ENCODE measurements at regions not wholly inside any gene's neighbourhood (a gene's known extent, or its start where the extent isn't known, plus 50 kb on each side); places are given as distances from the start of the nearest gene placed in this dataset.

DNA sequence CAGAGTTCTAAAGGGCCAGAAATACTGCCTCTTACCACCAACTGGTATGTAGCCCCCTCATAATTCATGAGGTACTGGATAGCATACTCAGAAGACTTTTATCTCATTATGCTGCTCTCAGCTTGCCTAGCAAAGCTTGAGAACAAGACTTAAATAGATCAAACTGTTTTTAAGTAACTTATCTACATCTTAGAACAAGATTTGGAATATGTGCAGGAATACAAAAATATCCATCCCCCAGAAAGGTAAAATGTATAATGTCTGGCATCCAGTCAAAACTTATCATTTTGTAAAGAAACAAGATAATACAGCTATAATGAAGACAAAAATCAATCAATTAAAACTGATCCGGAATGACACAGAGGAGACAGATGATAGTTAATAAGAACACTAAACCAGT lies 400.4 kb upstream of the TGFBR2 start:
- in situ Hi-C loops (cut with MboI; ENCODE audit: low sequenced_read_pairs), result no loop called here
- Histone ChIP-seq H3K36me3 (ENCODE audit: control insufficient read depth, insufficient read depth, low read length) (no peaks in the 10 kb centered on the region), H4K8ac (ENCODE audit: low read depth in 2 of 2, low read length in 2 of 2) (no peak overlapping the region), H3K4ac (ENCODE audit: low read depth, low read length) (no peak overlapping the region), H2AFZ (replicated peaks; ENCODE audit: low read length, poor library complexity) (no peak overlapping the region), H2BK120ac (ENCODE audit: low read depth, low read length) (no peak overlapping the region), H3K27ac (ENCODE audit: insufficient read depth, low read length) (no peak overlapping the region), H2AK9ac (replicated peaks; ENCODE audit: low read depth, low read length, poor library complexity) (no peak overlapping the region), H3K4me1 (ENCODE audit: control insufficient read depth, insufficient read depth, low read length) (peaks cover 3% of the 10 kb centered on the region; the same call in 1 of the 2 replicates), H4K20me1 (ENCODE audit: insufficient read depth, low read length) (no peaks in the 10 kb centered on the region), H3K79me1 (ENCODE audit: low read depth in 1 of 2, low read length in 2 of 2) (no peaks in the 10 kb centered on the region), H3K27me3 (ENCODE audit: control insufficient read depth, insufficient read depth, low read length) (no peaks in the 10 kb centered on the region), H4K91ac (ENCODE audit: insufficient read depth, low read depth, low read length) (no peak overlapping the region), H3K56ac (ENCODE audit: extremely low read depth, insufficient read depth, low read length) (no peak overlapping the region), H2BK5ac (ENCODE audit: low read depth, low read length, poor library complexity, severe bottlenecking) (no peak overlapping the region), H2BK15ac (ENCODE audit: low read depth, low read length) (no peak overlapping the region), H3K4me2 (ENCODE audit: low read depth, low read length) (no peak overlapping the region), H2AK5ac (ENCODE audit: low read depth, low read length) (no peak overlapping the region), H3K23ac (ENCODE audit: low read depth, low read length) (no peak overlapping the region), H2BK20ac (ENCODE audit: low read depth, low read length) (no peak overlapping the region), H3K14ac (replicated peaks; ENCODE audit: low read depth, low read length) (no peak overlapping the region), H3K4me3 (ENCODE audit: insufficient read depth, low read depth, low read length) (no peak overlapping the region), H3K18ac (ENCODE audit: low read depth, low read length) (no peak overlapping the region), H3K9me3 (ENCODE audit: control insufficient read depth, insufficient read depth, low read length) (no peaks in the 10 kb centered on the region), H4K5ac (ENCODE audit: low read depth, low read length) (no peak overlapping the region), H3K9me1 (ENCODE audit: insufficient read depth, low read length) (peaks cover 2% of the 10 kb centered on the region; the same call in 1 of the 2 replicates), H3K9ac (ENCODE audit: low read depth, low read length) (no peak overlapping the region)
- no peak for DNase-seq
- POLR2A ChIA-PET (ENCODE audit: unreplicated experiment), result interaction anchor here (0.6 kb wide), 1 partner anchor 616 kb away, joined by 3 read pairs; no protein-coding TSS in a partner anchor
- no CpG with 5 or more reads among the region's 1 CpG for WGBS, 2 experiments (ENCODE audit: extremely low coverage in 2 of 2, insufficient read length in 1 of 2)
- TF ChIP-seq MXI1 (IDR thresholded peaks at IDR 0.05; ENCODE audit: borderline replicate concordance, low read depth, low read length), result no peak
- no peak for TF ChIP-seq BHLHE40 (IDR thresholded peaks at IDR 0.05; ENCODE audit: low read depth, low read length)
- TF ChIP-seq, protein P1, sequence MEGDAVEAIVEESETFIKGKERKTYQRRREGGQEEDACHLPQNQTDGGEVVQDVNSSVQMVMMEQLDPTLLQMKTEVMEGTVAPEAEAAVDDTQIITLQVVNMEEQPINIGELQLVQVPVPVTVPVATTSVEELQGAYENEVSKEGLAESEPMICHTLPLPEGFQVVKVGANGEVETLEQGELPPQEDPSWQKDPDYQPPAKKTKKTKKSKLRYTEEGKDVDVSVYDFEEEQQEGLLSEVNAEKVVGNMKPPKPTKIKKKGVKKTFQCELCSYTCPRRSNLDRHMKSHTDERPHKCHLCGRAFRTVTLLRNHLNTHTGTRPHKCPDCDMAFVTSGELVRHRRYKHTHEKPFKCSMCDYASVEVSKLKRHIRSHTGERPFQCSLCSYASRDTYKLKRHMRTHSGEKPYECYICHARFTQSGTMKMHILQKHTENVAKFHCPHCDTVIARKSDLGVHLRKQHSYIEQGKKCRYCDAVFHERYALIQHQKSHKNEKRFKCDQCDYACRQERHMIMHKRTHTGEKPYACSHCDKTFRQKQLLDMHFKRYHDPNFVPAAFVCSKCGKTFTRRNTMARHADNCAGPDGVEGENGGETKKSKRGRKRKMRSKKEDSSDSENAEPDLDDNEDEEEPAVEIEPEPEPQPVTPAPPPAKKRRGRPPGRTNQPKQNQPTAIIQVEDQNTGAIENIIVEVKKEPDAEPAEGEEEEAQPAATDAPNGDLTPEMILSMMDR (conservative IDR thresholded peaks at IDR 0.05; ENCODE audit: low read depth, low read length), result no peak
- TF ChIP-seq MAZ (IDR thresholded peaks at IDR 0.05; ENCODE audit: borderline replicate concordance, low read depth, low read length), result no peak
- no peak for TF ChIP-seq POLR2A (IDR thresholded peaks at IDR 0.05; ENCODE audit: low read depth, low read length)
- TF ChIP-seq RCOR1 (IDR thresholded peaks at IDR 0.05; ENCODE audit: insufficient replicate concordance, low read length), result no peak
- TF ChIP-seq RFX5 (IDR thresholded peaks at IDR 0.05; ENCODE audit: low read depth, low read length), result no peak
- TF ChIP-seq MAFK (IDR thresholded peaks at IDR 0.05; ENCODE audit: low read depth, low read length), result no peak
- TF ChIP-seq RAD21 (IDR thresholded peaks at IDR 0.05; ENCODE audit: low read length), result no peak
- TF ChIP-seq SMC3 (IDR thresholded peaks at IDR 0.05; ENCODE audit: low read depth, low read length), result no peak
- no peak for TF ChIP-seq CEBPB (IDR thresholded peaks at IDR 0.05; ENCODE audit: low read depth, low read length)
- TF ChIP-seq, protein P2, sequence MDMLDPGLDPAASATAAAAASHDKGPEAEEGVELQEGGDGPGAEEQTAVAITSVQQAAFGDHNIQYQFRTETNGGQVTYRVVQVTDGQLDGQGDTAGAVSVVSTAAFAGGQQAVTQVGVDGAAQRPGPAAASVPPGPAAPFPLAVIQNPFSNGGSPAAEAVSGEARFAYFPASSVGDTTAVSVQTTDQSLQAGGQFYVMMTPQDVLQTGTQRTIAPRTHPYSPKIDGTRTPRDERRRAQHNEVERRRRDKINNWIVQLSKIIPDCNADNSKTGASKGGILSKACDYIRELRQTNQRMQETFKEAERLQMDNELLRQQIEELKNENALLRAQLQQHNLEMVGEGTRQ (IDR thresholded peaks at IDR 0.05; ENCODE audit: low read depth, low read length), result no peak
- TF ChIP-seq CHD1 (IDR thresholded peaks at IDR 0.05; ENCODE audit: low read depth, low read length), result no peak
- TF ChIP-seq, protein P3, sequence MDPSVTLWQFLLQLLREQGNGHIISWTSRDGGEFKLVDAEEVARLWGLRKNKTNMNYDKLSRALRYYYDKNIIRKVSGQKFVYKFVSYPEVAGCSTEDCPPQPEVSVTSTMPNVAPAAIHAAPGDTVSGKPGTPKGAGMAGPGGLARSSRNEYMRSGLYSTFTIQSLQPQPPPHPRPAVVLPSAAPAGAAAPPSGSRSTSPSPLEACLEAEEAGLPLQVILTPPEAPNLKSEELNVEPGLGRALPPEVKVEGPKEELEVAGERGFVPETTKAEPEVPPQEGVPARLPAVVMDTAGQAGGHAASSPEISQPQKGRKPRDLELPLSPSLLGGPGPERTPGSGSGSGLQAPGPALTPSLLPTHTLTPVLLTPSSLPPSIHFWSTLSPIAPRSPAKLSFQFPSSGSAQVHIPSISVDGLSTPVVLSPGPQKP (IDR thresholded peaks at IDR 0.05; ENCODE audit: borderline replicate concordance, low read depth, low read length), result no peak
- TF ChIP-seq NFE2L2 (IDR thresholded peaks at IDR 0.05; ENCODE audit: low read depth, low read length), result no peak
- no peak for TF ChIP-seq FOS (IDR thresholded peaks at IDR 0.05; ENCODE audit: low read depth, low read length)
- intact Hi-C loops (cut with micrococcal nuclease), result no loop called here
- ATAC-seq (ENCODE audit: low read depth), result no peak
- no TSS peak for BruUV-seq (replicated peaks)
- CTCF ChIA-PET, result interaction anchor here (0.7 kb wide), 2 partner anchors 114 to 552 kb away, joined by 3 read pairs; no protein-coding TSS in a partner anchor
- dilution Hi-C loops (cut with HindIII; ENCODE audit: low sequenced_read_pairs, unreplicated experiment), result no loop called here

Measured in IMR-90 (cell line).